Omental fat pad (tissue), 3 donors: ENCODE measurements at regions not wholly inside any gene's neighbourhood (a gene's known extent, or its start where the extent isn't known, plus 50 kb on each side); places are given as distances from the start of the nearest gene placed in this dataset.

ENCODE experiments used
- ATAC-seq: fragments of 150-250 bp; one replicate; pipeline ENCODE4 v1.9.1; 2016; ENCODE audit warnings: mild to moderate bottlenecking, moderate library complexity; ENCODE audit not compliant: low FRiP score
- DNase-seq: peaks from one replicate; pipeline ENCODE4 v3.0.0-alpha.2; 2019; ENCODE audit warnings: low spot score
- CTCF ChIP-seq, 3 donors: fragments of 450-650 bp; IDR thresholded peaks; one replicate each; pipeline ENCODE4 v1.5.1; 2016 to 2017; ENCODE audit warnings: antibody characterized with exemption in 3 of 3, mild to moderate bottlenecking in 3 of 3, moderate library complexity in 2 of 3

GRCh38 chr3:28923994-28924393 is 356.9 kb upstream of the RBMS3 start:
- TF ChIP-seq CTCF (IDR thresholded peaks at IDR 0.05) = no peak
- no peak for DNase-seq
- ATAC-seq = no peak

- ATAC-seq = no peak
Measured at GRCh38 chr3:28924744-28925360, 356.0 kb upstream of the RBMS3 start.

GRCh38 chr3:28933337-28933736 is 347.5 kb upstream of the RBMS3 start:
- no peak for ATAC-seq
- no peak for TF ChIP-seq CTCF (IDR thresholded peaks at IDR 0.05)
- no peak for DNase-seq

More at GRCh38 chr3:28924744-28925360, 356.0 kb upstream of the RBMS3 start:
- no peak for DNase-seq
- no peak for TF ChIP-seq CTCF (IDR thresholded peaks at IDR 0.05)

GRCh38 chr3:28934126-28934813 is 346.6 kb upstream of the RBMS3 start:
- TF ChIP-seq CTCF (IDR thresholded peaks at IDR 0.05) = no peak
- ATAC-seq = no peak
- no peak for DNase-seq

- DNase-seq (no peak), ATAC-seq (no peak)
- no peak for TF ChIP-seq CTCF (IDR thresholded peaks at IDR 0.05)
Measured at GRCh38 chr3:28935146-28935545, 345.7 kb upstream of the RBMS3 start.

GRCh38 chr3:28936154-28936553 is 344.7 kb upstream of the RBMS3 start:
- TF ChIP-seq CTCF (IDR thresholded peaks at IDR 0.05) = no peak
- DNase-seq (no peak), ATAC-seq (no peak)

GRCh38 chr3:28940530-28940929 is 340.3 kb upstream of the RBMS3 start:
- TF ChIP-seq CTCF (IDR thresholded peaks at IDR 0.05) = no peak
- DNase-seq = no peak
- no peak for ATAC-seq
